ENCODE measurements at regions not wholly inside any gene's neighbourhood (a gene's known extent, or its start where the extent isn't known, plus 50 kb on each side); places are given as distances from the start of the nearest gene placed in this dataset.
A peak's percentile ranks its signal among the peaks of the same experiment; 100 is the strongest.

GRCh38 chr4:64192731-64193412 lies 216.4 kb downstream of the TECRL start:
- Histone ChIP-seq H2AK5ac (ENCODE audit: low read length) (no peak overlapping the region), H4K91ac (ENCODE audit: low read depth, low read length) (no peak overlapping the region), H3K4ac (ENCODE audit: low read depth, low read length) (no peak overlapping the region), H2BK12ac (ENCODE audit: low read length) (no peak overlapping the region), H3K18ac (ENCODE audit: low read length) (no peak overlapping the region), H3K79me1 (ENCODE audit: low read length) (no peaks in the 10 kb centered on the region), H3K4me1 (ENCODE audit: control insufficient read depth in 1 of 2, insufficient read depth in 2 of 2, low read length in 2 of 2) (no peaks in the 10 kb centered on the region), H4K8ac (ENCODE audit: low read depth, low read length) (no peak overlapping the region), H2BK120ac (ENCODE audit: insufficient read depth, low read length, poor library complexity) (no peak overlapping the region), H3K36me3 (ENCODE audit: control insufficient read depth in 1 of 2, insufficient read depth in 2 of 2, low read length in 2 of 2) (no peaks in the 10 kb centered on the region), H2AFZ (ENCODE audit: insufficient read depth, low read length, poor library complexity) (no peak overlapping the region), H3K23ac (ENCODE audit: low read length) (no peak overlapping the region), H3K79me2 (ENCODE audit: control insufficient read depth, insufficient read depth, low read length, poor library complexity) (no peaks in the 10 kb centered on the region), H3K14ac (ENCODE audit: low read length) (no peak overlapping the region), H3K4me3 (ENCODE audit: low read depth, low read length) (no peak overlapping the region), H3K27me3 (ENCODE audit: insufficient read depth, low read length) (no peaks in the 10 kb centered on the region), H2BK5ac (ENCODE audit: low read depth, low read length, poor library complexity) (no peak overlapping the region), H3K27ac (ENCODE audit: low read depth, low read length) (no peak overlapping the region), H3K9ac (ENCODE audit: low read length) (no peak overlapping the region), H4K12ac (ENCODE audit: low read depth, low read length) (no peak overlapping the region), H3K4me2 (ENCODE audit: low read length) (no peak overlapping the region), H3K9me3 (ENCODE audit: insufficient read depth, low read depth, low read length) (no peaks in the 10 kb centered on the region)
- no peak for DNase-seq
- WGBS (ENCODE audit: extremely low coverage, insufficient coverage, insufficient read length), result no CpG with 5 or more reads among the region's 3 CpGs

- Histone ChIP-seq H3K18ac (ENCODE audit: low read length) (no peak overlapping the region), H4K12ac (ENCODE audit: low read depth, low read length) (no peak overlapping the region), H4K8ac (ENCODE audit: low read depth, low read length) (no peak overlapping the region), H3K4me2 (ENCODE audit: low read length) (no peak overlapping the region), H3K9me3 (ENCODE audit: insufficient read depth, low read depth, low read length) (no peaks in the 10 kb centered on the region), H4K91ac (ENCODE audit: low read depth, low read length) (no peak overlapping the region), H3K23ac (ENCODE audit: low read length) (no peak overlapping the region), H3K79me2 (ENCODE audit: control insufficient read depth, insufficient read depth, low read length, poor library complexity) (no peaks in the 10 kb centered on the region), H2BK12ac (ENCODE audit: low read length) (no peak overlapping the region), H2AFZ (ENCODE audit: insufficient read depth, low read length, poor library complexity) (no peak overlapping the region), H3K14ac (ENCODE audit: low read length) (no peak overlapping the region), H3K79me1 (ENCODE audit: low read length) (no peaks in the 10 kb centered on the region), H3K9ac (ENCODE audit: low read length) (no peak overlapping the region), H3K27me3 (ENCODE audit: insufficient read depth, low read length) (no peaks in the 10 kb centered on the region), H2BK120ac (ENCODE audit: insufficient read depth, low read length, poor library complexity) (no peak overlapping the region), H3K4ac (ENCODE audit: low read depth, low read length) (no peak overlapping the region), H3K36me3 (ENCODE audit: control insufficient read depth in 1 of 2, insufficient read depth in 2 of 2, low read length in 2 of 2) (peaks cover 4% of the 10 kb centered on the region in 2 experiments), H2AK5ac (ENCODE audit: low read length) (no peak overlapping the region), H3K4me3 (ENCODE audit: low read depth, low read length) (no peak overlapping the region), H3K4me1 (ENCODE audit: control insufficient read depth in 1 of 2, insufficient read depth in 2 of 2, low read length in 2 of 2) (no peaks in the 10 kb centered on the region), H3K27ac (ENCODE audit: low read depth, low read length) (no peak overlapping the region), H2BK5ac (ENCODE audit: low read depth, low read length, poor library complexity) (no peak overlapping the region)
- no CpG with 5 or more reads among the region's 14 CpGs for WGBS (ENCODE audit: extremely low coverage, insufficient coverage, insufficient read length)
- DNase-seq, result no peak
Measured at GRCh38 chr4:64174247-64174882, 234.9 kb downstream of the TECRL start.

GRCh38 chr4:64166365-64166764 lies 242.9 kb downstream of the TECRL start:
- Histone ChIP-seq H3K9me3 (ENCODE audit: insufficient read depth, low read depth, low read length) (no peaks in the 10 kb centered on the region), H3K23ac (ENCODE audit: low read length) (no peak overlapping the region), H3K79me1 (ENCODE audit: low read length) (no peaks in the 10 kb centered on the region), H3K9ac (ENCODE audit: low read length) (no peak overlapping the region), H3K79me2 (ENCODE audit: control insufficient read depth, insufficient read depth, low read length, poor library complexity) (no peaks in the 10 kb centered on the region), H2BK12ac (ENCODE audit: low read length) (no peak overlapping the region), H4K12ac (ENCODE audit: low read depth, low read length) (no peak overlapping the region), H3K4me2 (ENCODE audit: low read length) (no peak overlapping the region), H2BK5ac (ENCODE audit: low read depth, low read length, poor library complexity) (no peak overlapping the region), H2BK120ac (ENCODE audit: insufficient read depth, low read length, poor library complexity) (no peak overlapping the region), H3K4me1 (ENCODE audit: control insufficient read depth in 1 of 2, insufficient read depth in 2 of 2, low read length in 2 of 2) (no peaks in the 10 kb centered on the region), H3K36me3 (ENCODE audit: control insufficient read depth in 1 of 2, insufficient read depth in 2 of 2, low read length in 2 of 2) (no peaks in the 10 kb centered on the region), H3K4me3 (ENCODE audit: low read depth, low read length) (no peak overlapping the region), H3K27me3 (ENCODE audit: insufficient read depth, low read length) (no peaks in the 10 kb centered on the region), H4K8ac (ENCODE audit: low read depth, low read length) (no peak overlapping the region), H2AFZ (ENCODE audit: insufficient read depth, low read length, poor library complexity) (no peak overlapping the region), H3K27ac (ENCODE audit: low read depth, low read length) (no peak overlapping the region), H3K4ac (ENCODE audit: low read depth, low read length) (no peak overlapping the region), H2AK5ac (ENCODE audit: low read length) (no peak overlapping the region), H4K91ac (ENCODE audit: low read depth, low read length) (no peak overlapping the region), H3K18ac (ENCODE audit: low read length) (no peak overlapping the region), H3K14ac (ENCODE audit: low read length) (no peak overlapping the region)
- no peak for DNase-seq
- WGBS (ENCODE audit: extremely low coverage, insufficient coverage, insufficient read length), result no CpG with 5 or more reads among the region's 3 CpGs

GRCh38 chr4:64158648-64159326 lies 250.5 kb downstream of the TECRL start:
- H3K27ac ChIP-seq (ENCODE audit: low read depth, low read length), result no peak overlapping the region

More at GRCh38 chr4:64158648-64159326, 250.5 kb downstream of the TECRL start:
- Histone ChIP-seq H3K4me1 (ENCODE audit: control insufficient read depth in 1 of 2, insufficient read depth in 2 of 2, low read length in 2 of 2) (no peaks in the 10 kb centered on the region), H2AK5ac (ENCODE audit: low read length) (no peak overlapping the region), H3K79me2 (ENCODE audit: control insufficient read depth, insufficient read depth, low read length, poor library complexity) (no peaks in the 10 kb centered on the region), H3K27me3 (ENCODE audit: insufficient read depth, low read length) (no peaks in the 10 kb centered on the region), H2AFZ (ENCODE audit: insufficient read depth, low read length, poor library complexity) (no peak overlapping the region), H3K9me3 (ENCODE audit: insufficient read depth, low read depth, low read length) (peaks cover 2% of the 10 kb centered on the region), H3K36me3 (ENCODE audit: control insufficient read depth in 1 of 2, insufficient read depth in 2 of 2, low read length in 2 of 2) (peaks cover 0 to 2% of the 10 kb centered on the region in 2 experiments), H2BK5ac (ENCODE audit: low read depth, low read length, poor library complexity) (no peak overlapping the region), H4K91ac (ENCODE audit: low read depth, low read length) (no peak overlapping the region), H3K9ac (ENCODE audit: low read length) (no peak overlapping the region), H3K79me1 (ENCODE audit: low read length) (no peaks in the 10 kb centered on the region), H3K18ac (ENCODE audit: low read length) (no peak overlapping the region), H2BK120ac (ENCODE audit: insufficient read depth, low read length, poor library complexity) (no peak overlapping the region), H3K4ac (ENCODE audit: low read depth, low read length) (no peak overlapping the region), H3K23ac (ENCODE audit: low read length) (no peak overlapping the region), H4K12ac (ENCODE audit: low read depth, low read length) (no peak overlapping the region), H4K8ac (ENCODE audit: low read depth, low read length) (no peak overlapping the region), H3K4me2 (ENCODE audit: low read length) (no peak overlapping the region), H2BK12ac (ENCODE audit: low read length) (no peak overlapping the region), H3K14ac (ENCODE audit: low read length) (no peak overlapping the region), H3K4me3 (ENCODE audit: low read depth, low read length) (no peak overlapping the region)
- peak; percentile 33 to 79 for DNase-seq
- no CpG with 5 or more reads among the region's 7 CpGs for WGBS (ENCODE audit: extremely low coverage, insufficient coverage, insufficient read length)

Data from trophoblast cell (in vitro differentiated cells and primary cell).